AG09309 (cell line): ENCODE measurements at regions not wholly inside any gene's neighbourhood (a gene's known extent, or its start where the extent isn't known, plus 50 kb on each side); places are given as distances from the start of the nearest gene placed in this dataset.

Experiments
- DNase-seq: peaks from one replicate; pipeline ENCODE4 v3.0.0-alpha.2; 2010; ENCODE audit warnings: low read depth
- H3K4me3 ChIP-seq: 2 replicates; pipeline ENCODE4 v1.5.1; 2011; ENCODE audit warnings: mild to moderate bottlenecking, low read depth, low read length, moderate library complexity; ENCODE audit not compliant: control insufficient read depth
- CTCF ChIP-seq: IDR thresholded peaks from 2 replicates; pipeline ENCODE4 v1.5.1; 2011; ENCODE audit warnings: mild to moderate bottlenecking, low read depth, low read length, inconsistent platforms; ENCODE audit not compliant: insufficient read depth, control insufficient read depth; ENCODE audit errors: missing control alignments

DNA sequence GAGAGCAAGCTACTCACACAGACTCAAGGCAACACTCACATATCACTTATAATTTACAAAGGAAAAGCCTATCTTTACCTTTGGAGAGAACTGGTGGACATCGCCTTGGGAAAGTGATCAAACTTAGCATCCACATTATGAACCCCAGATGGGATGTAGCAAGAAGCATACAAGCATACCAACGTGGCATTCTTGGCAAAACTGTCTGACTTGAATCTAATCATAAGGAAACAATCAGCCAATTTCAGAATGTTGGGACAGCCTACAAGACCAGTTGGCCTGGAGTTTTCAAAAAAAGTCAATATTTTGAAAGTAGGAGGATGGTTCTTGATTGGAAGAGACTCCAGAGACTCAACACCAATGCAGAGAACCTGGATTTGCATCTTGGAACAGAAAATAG, 79.1 kb upstream of the PMAIP1 start:
- no peak for TF ChIP-seq CTCF
- DNase-seq: peak; percentile 87
- no peak overlapping the region for H3K4me3 ChIP-seq

DNA sequence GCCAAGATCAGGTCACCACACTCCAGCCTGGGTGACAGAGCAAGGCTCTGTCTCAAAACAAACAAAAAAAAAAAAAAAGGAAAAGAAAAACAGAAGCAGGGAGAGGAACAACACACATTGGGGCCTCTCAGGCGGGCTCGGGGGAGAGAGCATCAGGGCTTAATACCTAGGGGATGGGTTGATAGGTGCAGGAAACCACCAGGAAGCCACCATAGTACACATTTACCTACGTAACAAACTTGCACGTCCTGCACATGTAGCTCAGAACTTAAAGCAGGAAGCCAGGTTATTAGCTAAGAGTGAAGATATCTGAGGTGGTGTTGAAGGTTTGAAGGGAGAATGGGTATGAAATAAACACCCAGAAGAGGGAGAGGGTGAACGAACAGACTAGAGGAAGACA, 81.0 kb upstream of the PMAIP1 start:
- H3K4me3 ChIP-seq: no peak overlapping the region
- TF ChIP-seq CTCF: no peak
- no peak for DNase-seq

GRCh38 chr18:59814891-59815290, 84.9 kb upstream of the PMAIP1 start:
- peak; percentile 87 for DNase-seq
- no peak for TF ChIP-seq CTCF
- H3K4me3 ChIP-seq: no peak overlapping the region

GRCh38 chr18:59813942-59814341, 85.9 kb upstream of the PMAIP1 start:
- no peak for TF ChIP-seq CTCF
- no peak for DNase-seq
- H3K4me3 ChIP-seq: no peak overlapping the region

DNA sequence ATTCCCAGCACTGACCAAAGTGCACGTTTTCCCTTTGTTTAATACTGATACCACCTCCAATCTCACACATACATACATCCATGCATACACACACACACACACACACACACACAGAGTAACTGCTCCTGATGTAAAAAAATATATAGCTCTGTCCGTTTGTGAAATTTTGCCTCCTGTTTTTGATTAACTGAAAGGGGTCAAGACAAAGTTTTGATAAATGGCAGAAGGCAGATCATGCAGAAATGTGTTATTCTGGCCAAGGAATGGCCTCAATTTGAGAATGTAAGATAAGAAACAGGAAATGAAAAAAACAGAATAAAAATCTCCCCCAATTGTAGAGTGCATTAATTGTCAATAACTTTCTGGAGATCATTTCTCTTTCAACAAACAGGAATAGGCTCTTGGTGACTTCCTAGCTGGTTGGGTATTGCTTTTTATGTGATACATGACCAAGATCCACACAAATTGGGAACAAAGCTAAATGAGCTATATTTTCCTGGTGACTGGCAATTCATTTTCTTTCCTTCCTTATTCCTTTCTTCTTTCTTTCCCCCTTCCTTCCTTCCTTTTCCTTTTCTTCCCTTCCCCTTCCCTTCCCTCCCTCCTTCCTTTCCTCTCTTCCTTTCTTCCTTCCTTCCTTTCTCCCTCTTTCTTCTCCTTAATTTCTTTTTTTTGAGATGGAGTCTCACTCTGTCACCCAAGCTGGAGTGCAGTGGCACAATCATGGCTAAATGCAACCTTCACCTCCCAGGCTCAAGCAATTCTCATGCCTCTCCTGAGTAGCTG, 88.9 kb upstream of the PMAIP1 start:
- TF ChIP-seq CTCF: no peak
- H3K4me3 ChIP-seq: no peak overlapping the region

GRCh38 chr18:59810183-59810582, 89.6 kb upstream of the PMAIP1 start:
- no peak for TF ChIP-seq CTCF
- no peak overlapping the region for H3K4me3 ChIP-seq
- DNase-seq: no peak

More for the DNA sequence above, 88.9 kb upstream of the PMAIP1 start:
- DNase-seq: no peak

- H3K4me3 ChIP-seq: no peak overlapping the region
- no peak for DNase-seq
- TF ChIP-seq CTCF: no peak
Measured at GRCh38 chr18:59802031-59802430, 97.8 kb upstream of the PMAIP1 start.
